ENCODE measurements at regions not wholly inside any gene's neighbourhood (a gene's known extent, or its start where the extent isn't known, plus 50 kb on each side); places are given as distances from the start of the nearest gene placed in this dataset.
"Not testable (repeated sequence)": the region's sequence is repeated elsewhere in the genome, so short reads cannot be mapped to it uniquely, and the experiment has no call there.

- POLR2A ChIA-PET: no interaction called here
- Histone ChIP-seq H3K4me3 (ENCODE audit: low read depth, low read length) (no peak overlapping the region), H3K36me3 (ENCODE audit: control insufficient read depth in 2 of 2, insufficient read depth in 1 of 2, low read length in 2 of 2) (no peaks in the 10 kb centered on the region), H3K9me3 (ENCODE audit: control insufficient read depth, insufficient read depth, low read depth, low read length) (no peaks in the 10 kb centered on the region), H3K27ac (ENCODE audit: extremely low read depth, low read depth, low read length) (no peak overlapping the region), H3K4me1 (ENCODE audit: control insufficient read depth, insufficient read depth, low read length) (no peaks in the 10 kb centered on the region)
- TF ChIP-seq ZNF214 (tag by site-specific recombination; IDR thresholded peaks at IDR 0.05; ENCODE audit: borderline replicate concordance) (no peak), ZBTB21 (tag by site-specific recombination; IDR thresholded peaks at IDR 0.05) (no peak), OVOL3 (tag by site-specific recombination; IDR thresholded peaks at IDR 0.05) (no peak), ZNF596 (tag by site-specific recombination; IDR thresholded peaks at IDR 0.05) (no peak), ZNF560 (tag by site-specific recombination; IDR thresholded peaks at IDR 0.05; ENCODE audit: borderline replicate concordance) (no peak), ZNF792 (tag by site-specific recombination; IDR thresholded peaks at IDR 0.05) (no peak), ZNF157 (tag by site-specific recombination; IDR thresholded peaks at IDR 0.05) (no peak), PRDM10 (tag by site-specific recombination; IDR thresholded peaks at IDR 0.05) (no peak), ZNF624 (tag by site-specific recombination; IDR thresholded peaks at IDR 0.05) (no peak), ZNF530 (tag by site-specific recombination; IDR thresholded peaks at IDR 0.05; ENCODE audit: low read depth) (no peak), BCL11A (tag by site-specific recombination; IDR thresholded peaks at IDR 0.05; ENCODE audit: low read depth) (no peak), ZNF747 (tag by site-specific recombination; IDR thresholded peaks at IDR 0.05) (no peak), GLIS1 (tag by site-specific recombination; IDR thresholded peaks at IDR 0.05) (no peak), ZNF626 (tag by site-specific recombination; IDR thresholded peaks at IDR 0.05) (no peak), YY2 (tag by site-specific recombination; IDR thresholded peaks at IDR 0.05) (no peak), YY1 (tag by site-specific recombination; IDR thresholded peaks at IDR 0.05) (no peak)
- CTCF ChIA-PET: interaction anchor here (0.5 to 1.1 kb wide), 3 partner anchors 12 to 326 kb away, joined by 3 read pairs; no protein-coding TSS in a partner anchor
Observed at GRCh38 chr7:15130666-15131541, 228.4 kb upstream of the DGKB start.

- H3K9me3 ChIP-seq (ENCODE audit: control insufficient read depth, insufficient read depth, low read depth, low read length): no peaks in the 10 kb centered on the region
- ChIA-PET CTCF (interaction anchor here (0.5 kb wide), 1 partner anchor 408 kb away, joined by 3 read pairs; no protein-coding TSS in a partner anchor), POLR2A (no interaction called here)
- no peaks in the 10 kb centered on the region for H3K36me3 ChIP-seq (ENCODE audit: control insufficient read depth in 2 of 2, insufficient read depth in 1 of 2, low read length in 2 of 2)
- H3K4me1 ChIP-seq (ENCODE audit: control insufficient read depth, insufficient read depth, low read length): no peaks in the 10 kb centered on the region
- no peak overlapping the region for H3K4me3 ChIP-seq (ENCODE audit: low read depth, low read length)
- TF ChIP-seq ZNF549 (tag by site-specific recombination; IDR thresholded peaks at IDR 0.05) (no peak), FEZF1 (tag by site-specific recombination; IDR thresholded peaks at IDR 0.05) (no peak), ZNF274 (IDR thresholded peaks at IDR 0.05; ENCODE audit: low read length) (no peak), ZNF274 (tag by site-specific recombination; IDR thresholded peaks at IDR 0.05; ENCODE audit: borderline replicate concordance) (no peak), ZNF426 (tag by site-specific recombination; IDR thresholded peaks at IDR 0.05) (no peak), SETDB1 (IDR thresholded peaks at IDR 0.05; ENCODE audit: insufficient read length, low read length) (no peak), ZNF76 (tag by site-specific recombination; IDR thresholded peaks at IDR 0.05; ENCODE audit: borderline replicate concordance, low read depth) (no peak), ZNF768 (tag by site-specific recombination; IDR thresholded peaks at IDR 0.05) (no peak), ZNF202 (tag by site-specific recombination; IDR thresholded peaks at IDR 0.05; ENCODE audit: borderline replicate concordance) (no peak)
- no peak overlapping the region for H3K27ac ChIP-seq (ENCODE audit: extremely low read depth, low read depth, low read length)
Observed at GRCh38 chr7:15128716-15129115, 226.2 kb upstream of the DGKB start.

- H3K27ac ChIP-seq (ENCODE audit: extremely low read depth, low read depth, low read length); H3K4me3 ChIP-seq (ENCODE audit: low read depth, low read length); CTCF ChIA-PET; H3K4me1 ChIP-seq (ENCODE audit: control insufficient read depth, insufficient read depth, low read length); H3K36me3 ChIP-seq (ENCODE audit: control insufficient read depth in 2 of 2, insufficient read depth in 1 of 2, low read length in 2 of 2); POLR2A ChIA-PET; H3K9me3 ChIP-seq (ENCODE audit: control insufficient read depth, insufficient read depth, low read depth, low read length): not testable (repeated sequence)
Observed at GRCh38 chr7:15126653-15127052, 224.1 kb upstream of the DGKB start.
